ENCODE measurements at regions not wholly inside any gene's neighbourhood (a gene's known extent, or its start where the extent isn't known, plus 50 kb on each side); places are given as distances from the start of the nearest gene placed in this dataset.
"Not testable (repeated sequence)": the region's sequence is repeated elsewhere in the genome, so short reads cannot be mapped to it uniquely, and the experiment has no call there.

DNA sequence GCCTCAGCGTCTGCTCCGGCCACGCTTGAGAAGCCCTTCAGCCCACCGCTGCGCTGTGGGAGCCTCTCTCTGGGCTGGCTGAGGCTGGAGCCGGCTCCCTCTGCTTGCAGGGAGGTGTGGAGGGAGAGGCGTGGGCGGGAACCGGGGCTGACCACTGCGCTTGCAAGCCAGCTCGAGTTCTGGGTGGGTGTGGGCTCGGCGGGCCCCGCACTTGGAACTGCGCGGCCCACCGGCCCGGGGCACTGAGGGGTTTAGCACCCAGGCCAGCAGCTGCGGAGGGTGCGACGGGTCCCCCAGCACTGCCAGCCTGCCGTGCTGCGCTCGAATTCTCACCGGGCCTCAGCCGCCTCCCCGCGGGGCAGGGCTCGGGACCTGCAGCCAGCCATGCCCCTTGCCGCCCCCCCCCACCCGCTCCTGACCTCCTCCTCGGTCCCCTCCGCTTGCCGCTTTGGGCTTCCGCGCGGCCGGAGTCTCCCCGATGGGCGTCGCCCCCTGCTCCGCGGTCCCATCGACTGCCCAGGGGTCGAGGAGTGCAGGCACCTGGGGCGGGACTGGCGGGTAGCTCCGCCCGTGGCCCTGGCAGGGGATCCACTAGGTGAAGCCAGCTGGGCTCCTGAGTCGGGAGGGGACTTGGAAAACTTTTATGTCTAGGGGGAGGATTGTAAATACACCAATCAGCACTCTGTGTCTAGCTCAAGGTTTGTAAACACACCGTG is 106.7 kb downstream of the RAP2B start:
- no peak for DNase-seq

DNA sequence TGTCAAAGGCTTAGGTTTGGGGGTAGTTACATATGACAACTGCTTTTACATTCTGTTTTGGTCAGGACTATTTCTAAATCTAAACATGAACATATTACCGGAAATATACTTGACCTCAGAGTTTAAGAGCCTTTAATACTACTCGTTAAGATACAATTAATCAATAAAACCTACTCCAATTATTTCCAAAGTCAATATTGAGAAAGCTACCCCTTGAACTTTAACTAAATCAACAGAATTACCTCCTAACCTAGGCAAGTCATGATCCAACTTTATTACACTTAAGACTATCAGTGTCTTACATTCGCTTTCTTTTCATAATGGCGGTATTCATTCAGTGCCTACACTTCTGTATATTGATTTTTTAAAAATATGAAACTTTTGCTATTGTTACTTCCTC is 107.7 kb downstream of the RAP2B start:
- no peak for DNase-seq

GRCh38 chr3:153273217-153273616 is 111.2 kb downstream of the RAP2B start:
- no peak for DNase-seq

- DNase-seq = peak in 2 of 4 experiments; percentile 62 to 67
Measured at GRCh38 chr3:153273767-153274435, 111.9 kb downstream of the RAP2B start.

GRCh38 chr3:153274561-153274960 is 112.5 kb downstream of the RAP2B start:
- DNase-seq = no peak

DNA sequence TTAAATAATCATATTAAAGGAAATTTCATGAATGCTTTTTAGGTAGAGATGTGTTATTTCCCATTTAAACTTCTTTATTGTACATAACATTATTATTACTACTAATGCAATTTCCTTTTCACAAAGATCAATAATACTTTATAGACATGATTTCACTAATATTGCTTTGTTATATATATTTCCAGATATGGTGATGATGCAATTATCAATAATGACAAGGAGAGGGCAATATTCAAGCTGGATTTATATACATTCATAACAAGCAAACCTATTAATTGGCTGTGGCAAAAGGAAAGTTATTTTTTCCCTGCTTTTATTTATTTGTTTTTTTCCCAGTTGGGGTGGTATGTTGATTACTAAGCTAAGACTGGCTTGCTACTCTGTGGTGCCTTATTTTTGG is 113.5 kb downstream of the RAP2B start:
- DNase-seq = no peak

DNA sequence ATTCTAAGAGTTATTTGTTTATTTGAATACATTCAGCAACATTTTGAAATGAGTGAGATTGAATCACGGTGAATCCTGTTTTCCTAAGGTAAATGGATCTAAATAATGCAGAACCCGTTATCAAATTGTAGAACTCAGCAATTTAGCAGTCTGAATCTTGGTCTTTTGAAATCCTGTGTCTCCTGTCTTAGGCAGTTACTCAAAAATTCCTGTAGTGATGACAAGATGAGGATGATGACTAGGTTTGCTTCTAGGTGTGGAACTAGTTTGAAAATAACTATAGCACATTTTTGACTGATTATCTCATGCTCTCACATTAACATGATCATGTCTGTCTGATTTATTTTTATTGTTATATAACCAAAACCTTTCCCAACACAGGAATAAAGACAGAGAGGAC is 115.0 kb downstream of the RAP2B start:
- no peak for DNase-seq

- not testable (repeated sequence) for DNase-seq
Measured at GRCh38 chr3:153281236-153281997, 119.4 kb downstream of the RAP2B start.

DNA sequence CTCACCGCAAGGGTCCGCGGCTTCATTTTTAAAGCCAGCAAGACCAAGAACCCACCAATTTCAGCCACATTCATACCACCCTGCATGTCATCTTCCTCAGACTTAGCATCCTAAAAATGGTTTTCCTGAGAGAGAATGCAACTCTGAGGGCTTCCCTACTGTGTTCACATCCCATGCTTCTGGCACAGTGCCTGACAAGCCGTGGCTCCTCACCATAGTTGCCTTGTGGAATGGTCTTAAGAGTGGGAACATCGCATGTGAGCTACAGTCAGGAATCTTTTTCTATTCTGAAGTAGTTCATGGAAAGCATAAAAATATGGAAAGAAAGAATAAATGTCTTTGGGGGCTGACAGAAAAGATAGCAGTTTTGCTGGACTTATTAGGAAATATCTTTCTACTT is 120.3 kb downstream of the RAP2B start:
- no peak for DNase-seq

DNA sequence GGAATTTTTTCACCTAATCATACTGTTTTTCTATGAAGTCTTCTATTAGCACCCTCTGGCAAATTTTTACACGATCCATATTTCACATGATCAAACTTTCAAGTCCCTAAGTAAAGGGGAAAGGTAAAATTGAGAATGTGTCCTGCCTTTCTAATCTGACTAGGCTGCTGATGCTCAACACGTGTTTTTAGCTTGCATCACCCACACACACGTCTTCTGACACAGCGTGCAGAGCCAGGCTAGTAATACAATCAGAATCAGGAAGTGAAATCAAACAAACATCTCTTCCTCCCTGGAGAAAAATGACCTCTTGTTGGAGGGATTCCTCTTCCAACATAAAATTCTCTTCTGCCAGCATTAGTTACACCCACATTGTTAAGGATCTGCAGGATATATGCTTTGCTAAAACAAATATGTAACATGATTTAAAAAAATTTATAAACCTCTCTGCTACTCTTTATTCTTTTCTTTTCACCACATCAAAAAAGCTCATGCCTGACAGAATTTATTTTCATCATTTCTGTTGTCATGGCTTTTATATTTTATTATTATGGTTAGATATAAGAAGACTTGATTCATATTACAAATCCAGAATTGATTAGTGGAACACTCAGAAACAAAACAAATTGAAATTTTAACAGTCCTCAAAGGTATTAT is 122.4 kb downstream of the RAP2B start:
- peak; percentile 84 to 95 (median 90) for DNase-seq

DNA sequence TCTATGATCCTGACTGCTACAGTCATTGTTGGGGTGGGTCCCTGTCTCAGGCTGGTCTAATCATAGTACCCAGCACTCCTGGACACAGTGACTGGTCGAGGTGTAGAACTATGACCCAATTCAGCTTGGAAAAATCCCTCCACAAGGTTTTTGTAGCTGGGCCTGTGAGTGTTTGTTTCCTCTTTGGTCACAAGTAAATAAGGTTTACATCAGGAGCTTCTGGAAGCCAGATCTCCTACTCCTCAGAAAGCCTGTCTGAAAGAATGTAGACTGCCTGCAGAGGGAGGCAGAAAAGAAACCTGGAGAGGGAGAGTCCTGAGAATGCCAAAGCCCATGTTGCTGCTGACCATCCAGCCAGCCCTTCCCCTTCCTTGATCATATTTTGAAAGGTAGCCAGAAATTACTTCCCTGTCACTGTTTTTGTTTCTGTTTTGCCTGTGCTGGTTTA is 123.2 kb downstream of the RAP2B start:
- DNase-seq = peak; percentile 54 to 79 (median 75)

DNA sequence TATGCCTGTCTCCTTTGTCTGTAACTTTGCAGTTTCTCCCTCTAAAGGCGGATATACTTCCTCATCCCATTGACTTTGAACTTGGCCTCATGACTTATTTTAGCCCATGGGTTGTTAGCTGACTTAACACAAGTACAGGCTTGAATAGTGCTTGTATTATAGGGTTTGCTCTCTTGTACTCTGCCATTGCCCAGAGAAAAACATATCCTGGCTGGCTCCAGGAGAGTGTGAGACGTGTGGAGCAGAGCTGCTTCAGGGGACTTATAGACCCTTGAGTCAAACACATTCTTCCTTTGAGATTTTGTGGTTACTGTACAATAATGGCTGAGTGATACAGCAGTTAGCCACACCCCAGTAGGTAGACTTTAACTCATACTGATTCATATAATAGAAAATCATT is 124.0 kb downstream of the RAP2B start:
- peak; percentile 59 to 84 (median 72) for DNase-seq

DNA sequence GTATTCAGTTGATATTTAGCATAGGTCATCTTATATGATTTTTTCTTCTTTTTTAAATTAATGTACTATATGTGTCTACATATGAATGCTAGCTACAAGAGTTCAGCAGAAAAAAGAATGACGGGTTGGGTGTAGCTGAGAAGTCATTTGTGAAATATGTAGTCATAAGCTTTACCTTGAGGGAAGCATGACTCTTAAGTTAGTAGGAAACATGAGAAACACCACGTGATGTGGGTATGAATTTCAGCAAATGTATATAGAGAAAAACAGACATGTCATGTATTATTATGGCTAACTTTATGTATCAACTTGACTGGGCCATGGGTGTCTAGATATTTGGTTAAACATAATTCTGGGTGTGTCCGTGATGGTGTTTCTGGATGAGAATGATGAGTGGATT is 125.0 kb downstream of the RAP2B start:
- peak in 2 of 4 experiments; percentile 44 to 47 for DNase-seq

- DNase-seq = peak; percentile 73 to 95 (median 86)
Measured at GRCh38 chr3:153289334-153289808, 127.3 kb downstream of the RAP2B start.

DNA sequence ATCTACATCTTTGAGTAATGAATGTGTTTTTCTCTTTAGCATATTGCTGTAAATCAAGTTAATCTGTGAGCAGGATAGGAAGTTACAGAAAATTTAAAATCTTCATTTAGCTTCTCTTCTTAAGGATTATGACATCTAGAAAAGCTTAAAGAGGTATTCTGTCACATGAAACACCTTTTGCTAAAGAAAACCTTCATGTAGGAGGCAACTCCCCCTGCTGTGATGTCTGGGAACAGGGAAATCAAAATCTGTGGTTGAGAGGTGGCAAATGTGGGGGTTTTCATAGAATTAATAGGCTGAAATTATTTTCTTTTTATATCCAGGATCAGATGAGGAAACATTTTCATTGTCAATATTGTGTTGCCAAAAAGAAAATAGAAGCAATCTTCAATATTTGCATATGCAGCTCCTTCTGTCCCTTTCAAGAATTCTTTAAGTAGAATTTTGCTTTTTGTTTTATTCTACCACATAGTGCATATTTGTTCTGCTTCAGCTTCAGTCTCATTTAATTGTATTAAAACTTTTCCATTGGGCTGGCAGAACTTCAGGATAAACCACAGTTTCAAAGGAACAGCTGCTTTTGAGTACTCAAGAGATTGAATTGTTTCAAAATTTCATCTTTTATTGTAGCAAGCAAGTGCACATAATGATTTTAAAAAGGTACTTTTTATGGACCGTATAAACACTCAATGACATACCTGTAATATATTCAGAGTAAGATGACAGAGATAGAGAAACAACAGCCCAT is 128.4 kb downstream of the RAP2B start:
- peak in 3 of 4 experiments; percentile 42 to 62 (median 46) for DNase-seq

- peak in 3 of 4 experiments; percentile 69 to 78 (median 74) for DNase-seq
Measured at GRCh38 chr3:153291059-153291685, 129.1 kb downstream of the RAP2B start.

- DNase-seq = peak in 3 of 4 experiments; percentile 35 to 86 (median 83)
Measured at GRCh38 chr3:153293265-153293664, 131.2 kb downstream of the RAP2B start.

DNA sequence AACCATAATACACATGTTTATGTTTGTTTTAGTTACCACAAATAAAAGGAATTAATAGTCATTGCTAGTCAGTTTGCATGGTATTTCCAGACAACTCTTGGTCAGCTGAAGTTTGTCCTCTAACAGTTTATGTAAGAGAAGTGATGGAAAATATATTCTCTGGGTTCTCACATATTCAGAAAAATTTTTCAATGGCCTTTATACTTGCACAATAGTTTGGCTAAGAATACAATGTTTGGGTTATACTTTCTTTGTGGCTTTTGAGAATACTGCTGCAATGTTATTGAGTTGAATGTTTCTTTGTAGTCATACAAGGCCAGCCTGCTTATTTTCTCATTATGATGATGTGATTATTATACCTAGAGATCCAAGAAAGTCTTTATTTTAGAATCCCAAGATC is 133.9 kb downstream of the RAP2B start:
- DNase-seq = no peak

DNA sequence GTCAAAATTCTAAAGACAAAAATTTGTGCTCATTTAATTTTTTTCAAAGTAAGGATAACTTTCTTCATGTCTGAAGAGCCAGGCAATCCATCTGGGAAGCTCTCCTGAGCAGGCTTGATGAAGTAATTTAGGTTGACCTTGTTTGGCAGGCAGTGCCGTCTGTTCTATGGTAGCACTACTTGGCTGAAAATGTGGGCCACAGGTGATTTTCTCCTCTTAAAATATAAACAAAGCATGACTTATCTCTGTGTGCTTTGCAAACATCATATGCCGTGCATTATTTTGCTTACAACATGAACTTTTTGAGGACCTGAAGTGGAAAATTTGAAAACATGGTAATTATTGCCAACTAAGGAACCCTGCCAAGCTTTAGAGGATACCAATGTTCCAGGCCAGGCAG is 143.2 kb downstream of the RAP2B start:
- no peak for DNase-seq

GRCh38 chr3:153311541-153311940 is 149.5 kb downstream of the RAP2B start:
- DNase-seq = peak in 3 of 4 experiments; percentile 35 to 49 (median 46)

GRCh38 chr3:153313302-153313965 is 151.4 kb downstream of the RAP2B start:
- DNase-seq = peak in 3 of 4 experiments; percentile 37 to 62 (median 57)
